ENCODE measurements at regions not wholly inside any gene's neighbourhood (a gene's known extent, or its start where the extent isn't known, plus 50 kb on each side); places are given as distances from the start of the nearest gene placed in this dataset.

DNA sequence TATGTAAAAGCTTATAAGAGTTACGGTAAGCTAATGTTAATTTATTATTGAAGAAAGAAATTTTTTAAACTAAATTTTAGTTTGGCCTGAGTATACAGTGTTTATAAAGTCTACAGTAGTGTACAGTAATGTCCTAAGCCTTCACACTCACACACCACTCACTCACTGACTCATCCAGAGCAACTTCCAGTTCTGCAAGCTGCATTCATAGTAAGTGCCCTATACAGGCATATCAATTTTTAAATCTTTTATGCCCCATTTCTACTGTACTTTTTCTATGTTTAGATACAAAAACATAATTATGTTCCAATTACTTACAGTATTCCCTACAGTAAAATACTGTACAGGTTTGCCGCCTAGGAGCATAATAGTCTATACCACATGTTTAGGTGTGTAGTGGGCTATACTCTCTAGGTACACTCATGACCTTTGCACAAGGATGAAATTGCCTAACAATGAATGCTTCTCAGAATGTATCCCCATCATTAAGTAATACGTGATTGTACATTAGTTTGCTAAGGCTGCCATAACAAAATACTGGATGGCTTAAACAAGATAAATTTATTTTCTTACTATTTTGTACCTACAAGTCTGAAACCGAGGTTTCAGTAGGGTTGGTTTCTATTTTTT, 333.8 kb upstream of the PCDH7 start:
- TF ChIP-seq, protein P1, sequence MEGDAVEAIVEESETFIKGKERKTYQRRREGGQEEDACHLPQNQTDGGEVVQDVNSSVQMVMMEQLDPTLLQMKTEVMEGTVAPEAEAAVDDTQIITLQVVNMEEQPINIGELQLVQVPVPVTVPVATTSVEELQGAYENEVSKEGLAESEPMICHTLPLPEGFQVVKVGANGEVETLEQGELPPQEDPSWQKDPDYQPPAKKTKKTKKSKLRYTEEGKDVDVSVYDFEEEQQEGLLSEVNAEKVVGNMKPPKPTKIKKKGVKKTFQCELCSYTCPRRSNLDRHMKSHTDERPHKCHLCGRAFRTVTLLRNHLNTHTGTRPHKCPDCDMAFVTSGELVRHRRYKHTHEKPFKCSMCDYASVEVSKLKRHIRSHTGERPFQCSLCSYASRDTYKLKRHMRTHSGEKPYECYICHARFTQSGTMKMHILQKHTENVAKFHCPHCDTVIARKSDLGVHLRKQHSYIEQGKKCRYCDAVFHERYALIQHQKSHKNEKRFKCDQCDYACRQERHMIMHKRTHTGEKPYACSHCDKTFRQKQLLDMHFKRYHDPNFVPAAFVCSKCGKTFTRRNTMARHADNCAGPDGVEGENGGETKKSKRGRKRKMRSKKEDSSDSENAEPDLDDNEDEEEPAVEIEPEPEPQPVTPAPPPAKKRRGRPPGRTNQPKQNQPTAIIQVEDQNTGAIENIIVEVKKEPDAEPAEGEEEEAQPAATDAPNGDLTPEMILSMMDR (IDR thresholded peaks at IDR 0.05) = no peak
- TF ChIP-seq POLR2AphosphoS5 (IDR thresholded peaks at IDR 0.05) (no peak), POLR2A (IDR thresholded peaks at IDR 0.05) (no peak)

Measured in suprapubic skin (tissue), 4 donors.